PC-9 (cell line): ENCODE measurements at regions not wholly inside any gene's neighbourhood (a gene's known extent, or its start where the extent isn't known, plus 50 kb on each side); places are given as distances from the start of the nearest gene placed in this dataset.
"Not testable (repeated sequence)": the region's sequence is repeated elsewhere in the genome, so short reads cannot be mapped to it uniquely, and the experiment has no call there.

Experiments
- BruUV-seq: library from RNA; stranded (reverse); fragments of 400-500 nt; replicated peaks from 2 replicates; lab custom pipeline; 2021; lab: Mats Ljungman, UMichigan
- CTCF ChIA-PET: fragments of 300-600 bp; sonication (Branson Sonifier 250); formaldehyde crosslinking; loops from one replicate; lab custom pipeline; 2022; ENCODE audit warnings: antibody characterized with exemption; lab: Charles Lee
- POLR2A ChIA-PET: fragments of 300-600 bp; sonication (Branson Sonifier 250); formaldehyde crosslinking; loops from one replicate; lab custom pipeline; 2022; ENCODE audit warnings: antibody characterized with exemption; ENCODE audit not compliant: unreplicated experiment; lab: Charles Lee
- DNase-seq, 2 experiments: peaks; one replicate each; pipeline versions ENCODE4 v3.0.0 to v3.0.0-alpha.2; 2015 to 2022; ENCODE audit warnings: mixed read lengths in 1 of 2
- H2AFZ ChIP-seq: fragments of 200-600 bp; sonication (generic); 2 replicates; pipeline ENCODE4 v1.8.1; 2017; ENCODE audit warnings: antibody characterized with exemption
- H3F3A ChIP-seq: fragments of 200-600 bp; sonication (generic); 2 replicates; pipeline ENCODE4 v1.8.1; 2017; ENCODE audit warnings: antibody characterized with exemption, mild to moderate bottlenecking, low read depth; ENCODE audit not compliant: insufficient read depth
- H3K27ac ChIP-seq: fragments of 200-600 bp; sonication (generic); 2 replicates; pipeline ENCODE4 v1.6.1; 2016; ENCODE audit warnings: mixed run types
- H3K27me3 ChIP-seq: fragments of 200-600 bp; sonication (generic); 2 replicates; pipeline ENCODE4 v1.6.1; 2016; ENCODE audit warnings: low read depth, mixed run types; ENCODE audit not compliant: insufficient read depth
- H3K36me3 ChIP-seq: fragments of 200-600 bp; sonication (generic); 2 replicates; pipeline ENCODE4 v1.6.1; 2016; ENCODE audit warnings: low read depth, mixed run types
- H3K4me1 ChIP-seq: fragments of 200-600 bp; sonication (generic); replicated peaks from 2 replicates; pipeline ENCODE4 v1.6.1; 2016; ENCODE audit warnings: mixed run types; ENCODE audit not compliant: insufficient read depth
- H3K4me2 ChIP-seq: fragments of 200-600 bp; sonication (generic); 2 replicates; pipeline ENCODE4 v1.6.1; 2017; ENCODE audit warnings: mixed run types
- H3K4me3 ChIP-seq: fragments of 200-600 bp; sonication (generic); 2 replicates; pipeline ENCODE4 v1.6.1; 2016; ENCODE audit warnings: mixed run types
- H3K79me2 ChIP-seq: fragments of 200-600 bp; sonication (generic); 2 replicates; pipeline ENCODE4 v1.6.1; 2017; ENCODE audit warnings: low read depth, mixed run types
- H3K9me2 ChIP-seq: fragments of 200-600 bp; sonication (generic); 2 replicates; pipeline ENCODE4 v1.8.1; 2017; ENCODE audit warnings: mild to moderate bottlenecking; ENCODE audit not compliant: insufficient read depth
- H3K9me3 ChIP-seq: fragments of 200-600 bp; sonication (generic); 2 replicates; pipeline ENCODE4 v1.8.1; 2016; ENCODE audit warnings: low read depth; ENCODE audit not compliant: insufficient read depth
- H4K20me1 ChIP-seq: fragments of 200-600 bp; sonication (generic); 2 replicates; pipeline ENCODE4 v1.8.1; 2017; ENCODE audit not compliant: insufficient read depth
- CTCF ChIP-seq: fragments of 200-600 bp; sonication (generic); conservative IDR thresholded peaks from 2 replicates; pipeline ENCODE4 v1.6.1; 2017; ENCODE audit warnings: mixed run types, antibody characterized with exemption, mild to moderate bottlenecking, moderate library complexity
- EZH2 ChIP-seq: fragments of 200-600 bp; sonication (generic); IDR thresholded peaks from 2 replicates; pipeline ENCODE4 v1.8.0; 2017; ENCODE audit warnings: antibody characterized with exemption, low read depth
- intact Hi-C: fragments of 100-400 bp; cut with micrococcal nuclease; formaldehyde crosslinking; loops from one replicate; pipeline ENCODE4 v1.10.0; 2022; ENCODE audit not compliant: unreplicated experiment

GRCh38 chr3:70702132-70702531 is 389.7 kb upstream of the MDFIC2 start:
- BruUV-seq, result no TSS peak
- no peak overlapping the region for H2AFZ ChIP-seq

GRCh38 chr3:70684701-70685100 is 372.3 kb upstream of the MDFIC2 start:
- no peak for DNase-seq
- no peak overlapping the region for H3K27ac ChIP-seq
- no peaks in the 10 kb centered on the region for H3K27me3 ChIP-seq
- POLR2A ChIA-PET, result no interaction called here
- no peak overlapping the region for H2AFZ ChIP-seq
- CTCF ChIA-PET, result no interaction called here
- H3K4me3 ChIP-seq, result no peak overlapping the region
- TF ChIP-seq CTCF (no peak), EZH2 (no peak)
- no peak overlapping the region for H3K4me2 ChIP-seq
- no peaks in the 10 kb centered on the region for H3K36me3 ChIP-seq
- H3K79me2 ChIP-seq, result no peaks in the 10 kb centered on the region
- no TSS peak for BruUV-seq
- H4K20me1 ChIP-seq, result no peaks in the 10 kb centered on the region
- H3K9me2 ChIP-seq, result no peaks in the 10 kb centered on the region
- no peaks in the 10 kb centered on the region for H3K4me1 ChIP-seq
- intact Hi-C loops, result no loop called here
- H3F3A ChIP-seq, result no peaks in the 10 kb centered on the region
- no peaks in the 10 kb centered on the region for H3K9me3 ChIP-seq

More at GRCh38 chr3:70702132-70702531, 389.7 kb upstream of the MDFIC2 start:
- no peaks in the 10 kb centered on the region for H3K27me3 ChIP-seq
- no peaks in the 10 kb centered on the region for H3K36me3 ChIP-seq
- no peaks in the 10 kb centered on the region for H3K4me1 ChIP-seq
- no peak overlapping the region for H3K4me2 ChIP-seq
- no peaks in the 10 kb centered on the region for H3K79me2 ChIP-seq
- ChIA-PET CTCF (no interaction called here), POLR2A (no interaction called here)
- TF ChIP-seq CTCF (no peak), EZH2 (no peak)
- intact Hi-C loops, result no loop called here
- no peaks in the 10 kb centered on the region for H3K9me2 ChIP-seq
- no peak overlapping the region for H3K27ac ChIP-seq
- H3K4me3 ChIP-seq, result no peak overlapping the region
- H3K9me3 ChIP-seq, result no peaks in the 10 kb centered on the region
- DNase-seq, result no peak
- no peaks in the 10 kb centered on the region for H4K20me1 ChIP-seq
- H3F3A ChIP-seq, result no peaks in the 10 kb centered on the region

GRCh38 chr3:70675810-70676209 is 363.4 kb upstream of the MDFIC2 start:
- CTCF ChIA-PET, H3K27me3 ChIP-seq, POLR2A ChIA-PET, DNase-seq, H3K27ac ChIP-seq, H3K9me3 ChIP-seq, H3K4me2 ChIP-seq, H3K36me3 ChIP-seq, BruUV-seq, H3K9me2 ChIP-seq, H4K20me1 ChIP-seq, H3K4me1 ChIP-seq, H3K4me3 ChIP-seq, H3K79me2 ChIP-seq, intact Hi-C loops, H3F3A ChIP-seq, H2AFZ ChIP-seq: not testable (repeated sequence)
